Keratinocyte (primary cell): ENCODE measurements at regions not wholly inside any gene's neighbourhood (a gene's known extent, or its start where the extent isn't known, plus 50 kb on each side); places are given as distances from the start of the nearest gene placed in this dataset.

Experiments
- EZH2 ChIP-seq: IDR thresholded peaks from one replicate; pipeline ENCODE4 v1.6.1; 2012; ENCODE audit warnings: inconsistent platforms, mild to moderate bottlenecking, low read length, moderate library complexity
- TF ChIP-seq, protein P1 (sequence below), 3 experiments: IDR thresholded peaks in 1 of 3; conservative IDR thresholded peaks in 1 of 3; optimal IDR thresholded peaks in 1 of 3; 2 replicates in 2 of 3; 3 replicates in 1 of 3; pipeline versions ENCODE3 to v1.5.1; 2011; ENCODE audit warnings: low read length in 3 of 3, mild to moderate bottlenecking in 3 of 3, moderate library complexity in 2 of 3, control low read depth in 1 of 3, inconsistent platforms in 1 of 3; ENCODE audit not compliant: insufficient read depth in 2 of 3; ENCODE audit errors: extremely low read depth in 1 of 3

DNA sequence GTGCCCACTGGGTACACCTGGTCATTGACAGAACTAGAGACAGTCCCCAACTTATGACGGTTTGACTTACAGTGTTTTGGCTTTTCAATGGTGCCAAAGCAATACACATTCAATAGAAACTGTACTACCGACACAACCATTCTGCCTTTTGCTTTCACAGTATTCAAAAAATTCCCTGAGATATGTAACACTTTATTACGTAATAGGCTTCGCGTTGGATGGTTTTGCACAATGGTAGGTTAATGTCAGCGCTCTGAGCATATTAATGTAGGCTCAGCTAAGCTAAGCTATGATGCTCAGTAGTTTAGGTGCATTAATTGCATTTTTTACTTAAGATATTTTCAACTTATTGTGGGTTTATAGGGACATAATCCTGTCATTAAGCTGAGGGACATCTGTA, 105.1 kb upstream of the B3GAT1 start:
- TF ChIP-seq, protein P1, sequence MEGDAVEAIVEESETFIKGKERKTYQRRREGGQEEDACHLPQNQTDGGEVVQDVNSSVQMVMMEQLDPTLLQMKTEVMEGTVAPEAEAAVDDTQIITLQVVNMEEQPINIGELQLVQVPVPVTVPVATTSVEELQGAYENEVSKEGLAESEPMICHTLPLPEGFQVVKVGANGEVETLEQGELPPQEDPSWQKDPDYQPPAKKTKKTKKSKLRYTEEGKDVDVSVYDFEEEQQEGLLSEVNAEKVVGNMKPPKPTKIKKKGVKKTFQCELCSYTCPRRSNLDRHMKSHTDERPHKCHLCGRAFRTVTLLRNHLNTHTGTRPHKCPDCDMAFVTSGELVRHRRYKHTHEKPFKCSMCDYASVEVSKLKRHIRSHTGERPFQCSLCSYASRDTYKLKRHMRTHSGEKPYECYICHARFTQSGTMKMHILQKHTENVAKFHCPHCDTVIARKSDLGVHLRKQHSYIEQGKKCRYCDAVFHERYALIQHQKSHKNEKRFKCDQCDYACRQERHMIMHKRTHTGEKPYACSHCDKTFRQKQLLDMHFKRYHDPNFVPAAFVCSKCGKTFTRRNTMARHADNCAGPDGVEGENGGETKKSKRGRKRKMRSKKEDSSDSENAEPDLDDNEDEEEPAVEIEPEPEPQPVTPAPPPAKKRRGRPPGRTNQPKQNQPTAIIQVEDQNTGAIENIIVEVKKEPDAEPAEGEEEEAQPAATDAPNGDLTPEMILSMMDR (optimal IDR thresholded peaks at IDR 0.05 in 1 of 3, IDR thresholded peaks at IDR 0.05 in 1 of 3, conservative IDR thresholded peaks at IDR 0.05 in 1 of 3; ENCODE audit: extremely low read depth in 1 of 3, insufficient read depth in 2 of 3, low read length in 3 of 3): no peak
- TF ChIP-seq EZH2: no peak
